Mesothelial cell of epicardium (in vitro differentiated cells): ENCODE measurements at regions not wholly inside any gene's neighbourhood (a gene's known extent, or its start where the extent isn't known, plus 50 kb on each side); places are given as distances from the start of the nearest gene placed in this dataset.

Source experiments
- DNase-seq, 2 experiments: peaks; one replicate each; pipeline ENCODE4 v3.0.0; 2021; ENCODE audit warnings: low spot score in 2 of 2; ENCODE audit not compliant: unreplicated experiment in 2 of 2
- H3K27ac Mint-ChIP-seq: 2 replicates; pipeline ENCODE4 v1.8.0; 2021; ENCODE audit warnings: mixed read lengths
- H3K27me3 Mint-ChIP-seq: 2 replicates; pipeline ENCODE4 v1.8.0; 2021; ENCODE audit warnings: low read depth, mixed read lengths
- H3K36me3 Mint-ChIP-seq: 2 replicates; pipeline ENCODE4 v1.8.0; 2021; ENCODE audit warnings: mixed read lengths
- H3K4me1 Mint-ChIP-seq: 2 replicates; pipeline ENCODE4 v1.8.0; 2021; ENCODE audit warnings: mixed read lengths
- H3K4me3 Mint-ChIP-seq: 2 replicates; pipeline ENCODE4 v1.8.0; 2021; ENCODE audit warnings: mild to moderate bottlenecking, moderate library complexity, mixed read lengths
- H3K9me3 Mint-ChIP-seq: 2 replicates; pipeline ENCODE4 v1.8.0; 2021; ENCODE audit warnings: mixed read lengths
- TF ChIP-seq, protein P1 (sequence below): fragments of 200-600 bp; sonication (generic); IDR thresholded peaks from one replicate; pipeline ENCODE4 v1.5.0; 2021; ENCODE audit warnings: antibody characterized with exemption; ENCODE audit not compliant: unreplicated experiment

DNA sequence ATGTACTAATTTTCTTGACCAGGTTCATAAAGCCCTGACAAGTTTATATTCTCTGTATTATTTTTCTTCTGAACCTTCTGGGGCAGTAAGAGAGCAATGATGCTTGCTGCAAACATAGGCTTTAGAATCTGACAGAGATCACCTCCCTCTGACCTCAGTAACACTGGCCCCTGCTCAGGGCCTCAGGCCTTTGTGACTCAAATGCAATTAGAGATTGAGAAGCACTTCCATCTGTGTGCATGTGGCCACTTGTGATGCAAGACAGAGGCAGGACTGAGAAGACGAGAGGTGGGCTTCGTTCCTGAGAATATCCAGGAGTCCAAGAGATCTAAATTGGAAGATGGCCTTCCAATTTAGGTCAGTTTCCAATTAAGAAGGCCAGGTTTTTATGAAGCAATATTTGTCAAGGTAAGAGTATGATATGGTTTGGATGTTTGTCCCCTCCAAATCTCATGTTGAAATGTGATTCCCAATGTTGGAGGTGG lies 82.8 kb upstream of the VEGFC start:
- H3K4me1 Mint-ChIP-seq = no peaks in the 10 kb centered on the region
- no peaks in the 10 kb centered on the region for H3K27me3 Mint-ChIP-seq
- DNase-seq = no peak
- no peak overlapping the region for H3K4me3 Mint-ChIP-seq
- TF ChIP-seq, protein P1, sequence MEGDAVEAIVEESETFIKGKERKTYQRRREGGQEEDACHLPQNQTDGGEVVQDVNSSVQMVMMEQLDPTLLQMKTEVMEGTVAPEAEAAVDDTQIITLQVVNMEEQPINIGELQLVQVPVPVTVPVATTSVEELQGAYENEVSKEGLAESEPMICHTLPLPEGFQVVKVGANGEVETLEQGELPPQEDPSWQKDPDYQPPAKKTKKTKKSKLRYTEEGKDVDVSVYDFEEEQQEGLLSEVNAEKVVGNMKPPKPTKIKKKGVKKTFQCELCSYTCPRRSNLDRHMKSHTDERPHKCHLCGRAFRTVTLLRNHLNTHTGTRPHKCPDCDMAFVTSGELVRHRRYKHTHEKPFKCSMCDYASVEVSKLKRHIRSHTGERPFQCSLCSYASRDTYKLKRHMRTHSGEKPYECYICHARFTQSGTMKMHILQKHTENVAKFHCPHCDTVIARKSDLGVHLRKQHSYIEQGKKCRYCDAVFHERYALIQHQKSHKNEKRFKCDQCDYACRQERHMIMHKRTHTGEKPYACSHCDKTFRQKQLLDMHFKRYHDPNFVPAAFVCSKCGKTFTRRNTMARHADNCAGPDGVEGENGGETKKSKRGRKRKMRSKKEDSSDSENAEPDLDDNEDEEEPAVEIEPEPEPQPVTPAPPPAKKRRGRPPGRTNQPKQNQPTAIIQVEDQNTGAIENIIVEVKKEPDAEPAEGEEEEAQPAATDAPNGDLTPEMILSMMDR = no peak
- H3K36me3 Mint-ChIP-seq = no peaks in the 10 kb centered on the region
- no peak overlapping the region for H3K27ac Mint-ChIP-seq
- H3K9me3 Mint-ChIP-seq = peaks cover 11% of the 10 kb centered on the region

- Mint-ChIP-seq H3K27ac (no peak overlapping the region), H3K36me3 (no peaks in the 10 kb centered on the region), H3K4me3 (no peak overlapping the region), H3K9me3 (peaks cover 3% of the 10 kb centered on the region), H3K4me1 (no peaks in the 10 kb centered on the region), H3K27me3 (no peaks in the 10 kb centered on the region)
- no peak for DNase-seq
- TF ChIP-seq, protein P1 = no peak
Measured at GRCh38 chr4:176879380-176880116, 86.8 kb upstream of the VEGFC start.

DNA sequence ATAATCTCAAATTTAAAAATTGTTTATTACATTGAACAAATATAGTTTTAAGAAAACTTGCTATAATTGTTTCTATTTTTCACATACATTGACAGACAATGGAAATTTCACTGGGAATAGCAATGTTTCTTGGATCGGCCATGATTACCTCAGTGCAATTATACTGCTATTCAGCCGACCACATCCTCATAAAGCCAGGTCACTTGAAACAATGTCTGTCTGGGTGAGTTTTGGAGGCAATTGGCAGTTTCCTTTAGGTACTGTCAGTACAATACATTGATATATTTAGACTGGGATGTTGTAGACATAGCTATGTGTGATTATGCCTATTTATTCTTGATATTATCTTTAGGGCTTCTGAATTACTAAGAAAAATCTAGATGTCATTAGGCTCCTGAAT lies 89.5 kb upstream of the VEGFC start:
- H3K4me1 Mint-ChIP-seq = no peaks in the 10 kb centered on the region
- DNase-seq = no peak
- TF ChIP-seq, protein P1 = no peak
- no peak overlapping the region for H3K27ac Mint-ChIP-seq
- peaks cover 3% of the 10 kb centered on the region for H3K27me3 Mint-ChIP-seq
- no peaks in the 10 kb centered on the region for H3K9me3 Mint-ChIP-seq
- no peaks in the 10 kb centered on the region for H3K36me3 Mint-ChIP-seq
- no peak overlapping the region for H3K4me3 Mint-ChIP-seq

GRCh38 chr4:176883108-176883550 lies 90.4 kb upstream of the VEGFC start:
- no peak overlapping the region for H3K4me3 Mint-ChIP-seq
- no peaks in the 10 kb centered on the region for H3K9me3 Mint-ChIP-seq
- peaks cover 9% of the 10 kb centered on the region for H3K27me3 Mint-ChIP-seq
- no peak overlapping the region for H3K27ac Mint-ChIP-seq
- TF ChIP-seq, protein P1 = no peak
- H3K36me3 Mint-ChIP-seq = no peaks in the 10 kb centered on the region
- DNase-seq = no peak
- H3K4me1 Mint-ChIP-seq = no peaks in the 10 kb centered on the region

DNA sequence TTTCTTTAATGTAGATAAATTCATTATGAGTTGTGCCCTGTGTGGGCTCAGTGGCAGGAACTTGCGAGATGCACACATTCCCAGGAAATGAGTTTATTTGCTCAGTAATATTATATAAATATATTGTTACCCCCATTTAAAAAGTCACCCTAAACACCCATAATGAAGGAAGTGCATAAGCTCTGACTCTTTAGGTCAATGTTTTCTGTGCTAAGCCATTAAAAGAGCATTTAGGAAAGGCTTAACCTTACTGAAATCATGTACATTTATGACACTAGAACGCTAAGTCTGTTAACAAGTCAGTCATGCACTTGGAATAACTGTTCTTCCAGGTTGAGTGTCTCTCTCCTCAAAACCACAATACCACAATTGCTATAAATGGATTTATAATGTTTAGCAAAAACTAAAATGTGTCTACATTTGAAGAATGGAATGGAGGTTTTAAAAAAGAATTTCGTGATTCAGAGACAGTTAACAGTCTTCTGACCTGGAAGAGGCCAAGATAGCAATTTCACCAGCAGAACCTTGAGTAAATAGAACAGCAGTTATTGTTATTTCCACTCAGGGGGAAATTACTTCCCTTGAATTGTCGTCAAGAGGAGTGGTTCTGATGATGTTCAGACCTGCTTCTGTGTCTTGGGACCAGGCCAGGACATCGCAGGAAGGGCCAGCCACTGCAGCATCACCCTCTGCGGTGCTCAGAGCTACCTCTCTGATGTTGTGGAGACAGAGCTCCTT lies 91.1 kb upstream of the VEGFC start:
- H3K4me3 Mint-ChIP-seq = no peak overlapping the region
- H3K27ac Mint-ChIP-seq = no peak overlapping the region
- no peak for DNase-seq
- no peaks in the 10 kb centered on the region for H3K9me3 Mint-ChIP-seq
- H3K36me3 Mint-ChIP-seq = no peaks in the 10 kb centered on the region
- peaks cover 9% of the 10 kb centered on the region for H3K27me3 Mint-ChIP-seq
- TF ChIP-seq, protein P1 = no peak
- H3K4me1 Mint-ChIP-seq = no peaks in the 10 kb centered on the region
